ENCODE measurements at regions not wholly inside any gene's neighbourhood (a gene's known extent, or its start where the extent isn't known, plus 50 kb on each side); places are given as distances from the start of the nearest gene placed in this dataset.

DNA sequence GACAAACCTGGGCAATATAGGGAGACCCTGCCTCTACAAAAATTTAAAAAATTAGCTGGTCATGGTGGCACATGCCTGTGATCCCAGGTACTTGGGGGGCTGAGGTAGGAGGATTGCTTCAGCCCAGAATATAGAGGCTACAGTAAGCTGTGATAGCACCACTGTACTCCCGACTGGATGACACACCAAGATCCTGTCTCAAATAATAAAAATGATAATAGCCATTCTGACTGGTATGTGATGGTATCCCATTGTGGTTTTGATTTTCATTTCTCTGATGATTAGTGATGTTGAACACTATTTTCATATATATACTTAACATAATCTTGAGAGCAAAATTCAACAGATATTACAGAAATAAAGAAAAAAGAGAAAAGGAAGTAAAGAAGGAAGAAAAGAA, 1491.0 kb upstream of the PIK3C3 start:
- DNase-seq: no peak
- no peaks in the 10 kb centered on the region for H3K4me1 ChIP-seq
- no peak overlapping the region for H3K27ac ChIP-seq
- H3K36me3 ChIP-seq: no peaks in the 10 kb centered on the region
- no peak for TF ChIP-seq POLR2A (IDR thresholded peaks at IDR 0.05)
- TF ChIP-seq, protein P1, sequence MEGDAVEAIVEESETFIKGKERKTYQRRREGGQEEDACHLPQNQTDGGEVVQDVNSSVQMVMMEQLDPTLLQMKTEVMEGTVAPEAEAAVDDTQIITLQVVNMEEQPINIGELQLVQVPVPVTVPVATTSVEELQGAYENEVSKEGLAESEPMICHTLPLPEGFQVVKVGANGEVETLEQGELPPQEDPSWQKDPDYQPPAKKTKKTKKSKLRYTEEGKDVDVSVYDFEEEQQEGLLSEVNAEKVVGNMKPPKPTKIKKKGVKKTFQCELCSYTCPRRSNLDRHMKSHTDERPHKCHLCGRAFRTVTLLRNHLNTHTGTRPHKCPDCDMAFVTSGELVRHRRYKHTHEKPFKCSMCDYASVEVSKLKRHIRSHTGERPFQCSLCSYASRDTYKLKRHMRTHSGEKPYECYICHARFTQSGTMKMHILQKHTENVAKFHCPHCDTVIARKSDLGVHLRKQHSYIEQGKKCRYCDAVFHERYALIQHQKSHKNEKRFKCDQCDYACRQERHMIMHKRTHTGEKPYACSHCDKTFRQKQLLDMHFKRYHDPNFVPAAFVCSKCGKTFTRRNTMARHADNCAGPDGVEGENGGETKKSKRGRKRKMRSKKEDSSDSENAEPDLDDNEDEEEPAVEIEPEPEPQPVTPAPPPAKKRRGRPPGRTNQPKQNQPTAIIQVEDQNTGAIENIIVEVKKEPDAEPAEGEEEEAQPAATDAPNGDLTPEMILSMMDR (IDR thresholded peaks at IDR 0.05): no peak
- H3K9me3 ChIP-seq: no peaks in the 10 kb centered on the region
- no peak overlapping the region for H3K4me3 ChIP-seq
- H3K27me3 ChIP-seq: no peaks in the 10 kb centered on the region

DNA sequence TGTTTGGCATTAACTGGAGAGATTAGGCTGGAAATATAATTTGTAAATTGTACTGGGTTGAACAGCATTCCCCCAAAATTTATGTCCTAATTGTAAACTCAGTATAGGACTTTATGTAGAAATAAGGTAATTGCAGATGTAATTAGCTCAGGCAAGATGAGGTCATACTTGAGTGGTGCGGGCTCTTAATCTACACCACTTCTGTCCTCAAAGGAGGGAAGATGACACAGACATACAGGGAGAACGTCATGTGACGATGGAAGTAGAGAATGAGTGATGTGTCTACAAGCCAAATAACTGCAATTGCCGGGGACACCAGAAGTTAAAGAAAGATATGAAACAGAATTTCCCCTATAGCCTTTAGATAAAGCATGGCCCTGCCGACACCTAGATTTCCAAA, 1501.1 kb upstream of the PIK3C3 start:
- TF ChIP-seq, protein P1 (IDR thresholded peaks at IDR 0.05): no peak
- no peak for TF ChIP-seq POLR2A (IDR thresholded peaks at IDR 0.05)
- DNase-seq: no peak
- Histone ChIP-seq H3K36me3 (no peaks in the 10 kb centered on the region), H3K27me3 (no peaks in the 10 kb centered on the region), H3K9me3 (no peaks in the 10 kb centered on the region), H3K4me1 (no peaks in the 10 kb centered on the region), H3K4me3 (no peak overlapping the region), H3K27ac (no peak overlapping the region)

DNA sequence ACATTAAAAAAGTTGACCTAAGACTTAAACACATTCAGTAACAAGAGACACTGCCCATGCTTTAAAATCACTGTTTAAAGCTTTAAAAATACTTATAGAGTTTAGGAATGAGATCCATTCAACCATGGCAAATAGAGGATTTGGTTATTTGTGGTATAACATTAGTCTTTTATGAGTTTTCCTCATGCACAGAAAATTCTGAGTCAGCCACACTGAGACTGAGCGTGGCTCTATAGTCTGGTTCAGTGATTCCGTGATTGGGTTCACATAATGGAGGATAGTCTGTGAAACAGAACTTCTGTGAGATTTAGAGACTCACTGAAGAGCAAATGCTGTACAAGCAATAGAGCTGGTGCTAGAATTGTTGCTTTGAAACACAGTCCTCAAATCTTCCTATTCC, 1502.4 kb upstream of the PIK3C3 start:
- H3K27me3 ChIP-seq: no peaks in the 10 kb centered on the region
- H3K4me1 ChIP-seq: no peaks in the 10 kb centered on the region
- TF ChIP-seq POLR2A (IDR thresholded peaks at IDR 0.05): no peak
- TF ChIP-seq, protein P1 (IDR thresholded peaks at IDR 0.05): no peak
- DNase-seq: no peak
- no peaks in the 10 kb centered on the region for H3K9me3 ChIP-seq
- no peak overlapping the region for H3K27ac ChIP-seq
- no peak overlapping the region for H3K4me3 ChIP-seq
- no peaks in the 10 kb centered on the region for H3K36me3 ChIP-seq

- Histone ChIP-seq H3K27me3 (no peaks in the 10 kb centered on the region), H3K4me1 (no peaks in the 10 kb centered on the region), H3K9me3 (no peaks in the 10 kb centered on the region), H3K36me3 (no peaks in the 10 kb centered on the region), H3K27ac (no peak overlapping the region), H3K4me3 (no peak overlapping the region)
- no peak for DNase-seq
- TF ChIP-seq, protein P1 (IDR thresholded peaks at IDR 0.05): no peak
- TF ChIP-seq POLR2A (IDR thresholded peaks at IDR 0.05): no peak
These were observed 1504.3 kb upstream of the PIK3C3 start for GRCh38 chr18:40450751-40451150.

- Histone ChIP-seq H3K4me1 (no peaks in the 10 kb centered on the region), H3K36me3 (no peaks in the 10 kb centered on the region), H3K4me3 (no peak overlapping the region), H3K9me3 (no peaks in the 10 kb centered on the region), H3K27me3 (no peaks in the 10 kb centered on the region), H3K27ac (no peak overlapping the region)
- no peak for TF ChIP-seq POLR2A (IDR thresholded peaks at IDR 0.05)
- TF ChIP-seq, protein P1 (IDR thresholded peaks at IDR 0.05): no peak
- no peak for DNase-seq
These were observed 1507.2 kb upstream of the PIK3C3 start for GRCh38 chr18:40447820-40448219.

- no peak for DNase-seq
- Histone ChIP-seq H3K36me3 (no peaks in the 10 kb centered on the region), H3K27ac (no peak overlapping the region), H3K27me3 (no peaks in the 10 kb centered on the region), H3K9me3 (no peaks in the 10 kb centered on the region), H3K4me1 (no peaks in the 10 kb centered on the region), H3K4me3 (no peak overlapping the region)
- TF ChIP-seq, protein P1 (IDR thresholded peaks at IDR 0.05): no peak
- no peak for TF ChIP-seq POLR2A (IDR thresholded peaks at IDR 0.05)
These were observed 1514.9 kb upstream of the PIK3C3 start for GRCh38 chr18:40440088-40440487.

Data from Peyer's patch (tissue), 4 donors.